Astrocyte (in vitro differentiated cells and primary cell): ENCODE measurements at regions not wholly inside any gene's neighbourhood (a gene's known extent, or its start where the extent isn't known, plus 50 kb on each side); places are given as distances from the start of the nearest gene placed in this dataset.

Experiments
- DNase-seq: peaks from one replicate; pipeline ENCODE4 v3.0.0-alpha.2; 2010; ENCODE audit warnings: low read depth
- FAIRE-seq: peaks from 2 replicates; lab custom pipeline; 2011; peaks lifted over from hg19 to GRCh38; lab: Jason Lieb, UNC
- H2AFZ ChIP-seq: 2 replicates; pipeline ENCODE4 v1.6.0; 2012; ENCODE audit warnings: low read depth, low read length, inconsistent platforms
- H3K27ac ChIP-seq: 2 replicates; pipeline ENCODE4 v1.5.1; 2011; ENCODE audit warnings: low read depth, low read length, inconsistent platforms
- H3K27me3 ChIP-seq: 2 replicates; pipeline ENCODE4 v1.6.0; 2011; ENCODE audit warnings: low read length, inconsistent platforms; ENCODE audit not compliant: insufficient read depth
- H3K36me3 ChIP-seq: 2 replicates; pipeline ENCODE4 v1.5.1; 2011; ENCODE audit warnings: low read length, inconsistent platforms; ENCODE audit not compliant: insufficient read depth
- H3K4me1 ChIP-seq: 2 replicates; pipeline ENCODE4 v1.5.1; 2011; ENCODE audit warnings: low read length, inconsistent platforms; ENCODE audit not compliant: insufficient read depth
- H3K4me2 ChIP-seq: 2 replicates; pipeline ENCODE4 v1.6.0; 2012; ENCODE audit warnings: low read length, inconsistent platforms
- H3K4me3 ChIP-seq: 2 replicates; pipeline ENCODE4 v1.5.1; 2011; ENCODE audit warnings: low read depth, mild to moderate bottlenecking, low read length, inconsistent platforms; ENCODE audit not compliant: insufficient read depth
- H3K79me2 ChIP-seq: 2 replicates; pipeline ENCODE4 v1.6.0; 2012; ENCODE audit warnings: mild to moderate bottlenecking, low read length, inconsistent platforms; ENCODE audit not compliant: insufficient read depth
- H3K9ac ChIP-seq: 2 replicates; pipeline ENCODE4 v1.6.0; 2012; ENCODE audit warnings: mild to moderate bottlenecking, low read length, inconsistent platforms
- H3K9me3 ChIP-seq: 2 replicates; pipeline ENCODE4 v1.5.1; 2012; ENCODE audit warnings: low read depth, mild to moderate bottlenecking, low read length, inconsistent platforms; ENCODE audit not compliant: insufficient read depth
- H4K20me1 ChIP-seq: 2 replicates; pipeline ENCODE4 v1.6.0; 2012; ENCODE audit warnings: low read length, inconsistent platforms; ENCODE audit not compliant: insufficient read depth
- H3K27ac Mint-ChIP-seq: one replicate; pipeline ENCODE4 v1.8.0; 2021; ENCODE audit warnings: mild to moderate bottlenecking, mixed read lengths; ENCODE audit not compliant: unreplicated experiment
- H3K27me3 Mint-ChIP-seq: one replicate; pipeline ENCODE4 v1.8.0; 2021; ENCODE audit warnings: low read depth, mixed read lengths; ENCODE audit not compliant: unreplicated experiment
- H3K36me3 Mint-ChIP-seq: one replicate; pipeline ENCODE4 v1.8.0; 2021; ENCODE audit warnings: low read depth, mixed read lengths; ENCODE audit not compliant: unreplicated experiment
- H3K4me1 Mint-ChIP-seq: one replicate; pipeline ENCODE4 v1.8.0; 2021; ENCODE audit warnings: low read depth, mixed read lengths; ENCODE audit not compliant: unreplicated experiment
- H3K4me3 Mint-ChIP-seq: one replicate; pipeline ENCODE4 v1.8.0; 2021; ENCODE audit warnings: mild to moderate bottlenecking, moderate library complexity, mixed read lengths; ENCODE audit not compliant: unreplicated experiment
- H3K9me3 Mint-ChIP-seq: one replicate; pipeline ENCODE4 v1.8.0; 2021; ENCODE audit warnings: mild to moderate bottlenecking, mixed read lengths; ENCODE audit not compliant: unreplicated experiment
- CTCF ChIP-seq: IDR thresholded peaks from 2 replicates; pipeline ENCODE4 v1.5.1; 2011; ENCODE audit warnings: low read depth, mild to moderate bottlenecking, inconsistent platforms, low read length, moderate library complexity; ENCODE audit not compliant: insufficient read depth
- EZH2 ChIP-seq: IDR thresholded peaks from 2 replicates; pipeline ENCODE4 v1.6.1; 2012; ENCODE audit warnings: mild to moderate bottlenecking, low read length, inconsistent platforms; ENCODE audit not compliant: insufficient read depth

- Mint-ChIP-seq H3K9me3 (peaks cover 13% of the 10 kb centered on the region), H3K4me1 (peaks cover 16% of the 10 kb centered on the region), H3K27ac (no peak overlapping the region), H3K27me3 (peaks cover 12% of the 10 kb centered on the region), H3K4me3 (no peak overlapping the region), H3K36me3 (no peaks in the 10 kb centered on the region)
- H2AFZ ChIP-seq = no peak overlapping the region
- H3K27me3 ChIP-seq = no peaks in the 10 kb centered on the region
- no peak overlapping the region for H3K27ac ChIP-seq
- no peaks in the 10 kb centered on the region for H3K36me3 ChIP-seq
- no peaks in the 10 kb centered on the region for H3K9me3 ChIP-seq
- no peak overlapping the region for H3K9ac ChIP-seq
- DNase-seq (no peak), FAIRE-seq (no peak)
- TF ChIP-seq EZH2 (no peak), CTCF (no peak)
- no peaks in the 10 kb centered on the region for H3K4me1 ChIP-seq
- no peak overlapping the region for H3K4me2 ChIP-seq
- no peak overlapping the region for H3K4me3 ChIP-seq
- H3K79me2 ChIP-seq = no peaks in the 10 kb centered on the region
- H4K20me1 ChIP-seq = no peaks in the 10 kb centered on the region
These were observed 917.5 kb downstream of the NLGN4Y start for GRCh38 chrY:15441878-15442277.

GRCh38 chrY:15445871-15446270, 921.5 kb downstream of the NLGN4Y start:
- Histone ChIP-seq H4K20me1 (no peaks in the 10 kb centered on the region), H3K4me1 (no peaks in the 10 kb centered on the region), H3K9ac (no peak overlapping the region), H3K4me2 (no peak overlapping the region), H3K27ac (no peak overlapping the region), H3K9me3 (no peaks in the 10 kb centered on the region), H3K4me3 (no peak overlapping the region), H3K27me3 (no peaks in the 10 kb centered on the region), H3K36me3 (no peaks in the 10 kb centered on the region), H2AFZ (no peak overlapping the region), H3K79me2 (no peaks in the 10 kb centered on the region)
- Mint-ChIP-seq H3K4me1 (peaks cover 7% of the 10 kb centered on the region), H3K9me3 (no peaks in the 10 kb centered on the region), H3K27ac (no peak overlapping the region), H3K27me3 (peaks cover 10% of the 10 kb centered on the region), H3K4me3 (no peak overlapping the region), H3K36me3 (no peaks in the 10 kb centered on the region)
- no peak for TF ChIP-seq CTCF
- no peak for TF ChIP-seq EZH2
- no peak for FAIRE-seq
- no peak for DNase-seq

- DNase-seq (no peak), FAIRE-seq (no peak)
- Mint-ChIP-seq H3K36me3 (no peaks in the 10 kb centered on the region), H3K27me3 (peaks cover 7% of the 10 kb centered on the region), H3K4me3 (no peak overlapping the region), H3K4me1 (peaks cover 3% of the 10 kb centered on the region), H3K9me3 (no peaks in the 10 kb centered on the region), H3K27ac (no peak overlapping the region)
- Histone ChIP-seq H2AFZ (no peak overlapping the region), H3K36me3 (no peaks in the 10 kb centered on the region), H3K27me3 (no peaks in the 10 kb centered on the region), H4K20me1 (no peaks in the 10 kb centered on the region), H3K4me3 (no peak overlapping the region), H3K27ac (no peak overlapping the region), H3K9me3 (no peaks in the 10 kb centered on the region), H3K4me1 (no peaks in the 10 kb centered on the region), H3K9ac (no peak overlapping the region), H3K79me2 (no peaks in the 10 kb centered on the region), H3K4me2 (no peak overlapping the region)
- TF ChIP-seq EZH2 (no peak), CTCF (no peak)
These were observed 922.5 kb downstream of the NLGN4Y start for GRCh38 chrY:15446861-15447260.
